Smooth muscle cell (in vitro differentiated cells): ENCODE measurements at regions not wholly inside any gene's neighbourhood (a gene's known extent, or its start where the extent isn't known, plus 50 kb on each side); places are given as distances from the start of the nearest gene placed in this dataset.
"Not testable (repeated sequence)": the region's sequence is repeated elsewhere in the genome, so short reads cannot be mapped to it uniquely, and the experiment has no call there.

Source experiments
- DNase-seq: peaks from one replicate; lab custom pipeline; 2025; ENCODE audit not compliant: unreplicated experiment; lab: John Stamatoyannopoulos, UW
- H2AFZ ChIP-seq: fragments of 200-600 bp; sonication (generic); 2 replicates; pipeline ENCODE4 v1.6.0; 2016; ENCODE audit warnings: antibody characterized with exemption, low read depth, mild to moderate bottlenecking
- H3F3A ChIP-seq: fragments of 200-600 bp; sonication (generic); 2 replicates; pipeline ENCODE4 v1.6.0; 2017; ENCODE audit warnings: antibody characterized with exemption, low read depth
- H3K27ac ChIP-seq: fragments of 200-600 bp; sonication (generic); 2 replicates; pipeline ENCODE4 v1.5.1; 2016; ENCODE audit warnings: low read depth, mild to moderate bottlenecking
- H3K27me3 ChIP-seq: fragments of 200-600 bp; sonication (generic); 2 replicates; pipeline ENCODE4 v1.6.1; 2016; ENCODE audit warnings: low read depth, mild to moderate bottlenecking
- H3K36me3 ChIP-seq: fragments of 200-600 bp; sonication (generic); 2 replicates; pipeline ENCODE4 v1.5.1; 2016; ENCODE audit warnings: low read depth
- H3K4me1 ChIP-seq: fragments of 200-600 bp; sonication (generic); 2 replicates; pipeline ENCODE4 v1.5.1; 2016; ENCODE audit warnings: low read depth
- H3K4me2 ChIP-seq: fragments of 200-600 bp; sonication (generic); 2 replicates; pipeline ENCODE4 v1.6.0; 2016; ENCODE audit warnings: mild to moderate bottlenecking
- H3K4me3 ChIP-seq: fragments of 200-600 bp; sonication (generic); 2 replicates; pipeline ENCODE4 v1.5.1; 2016; ENCODE audit warnings: mild to moderate bottlenecking
- H3K79me2 ChIP-seq: fragments of 200-600 bp; sonication (generic); 2 replicates; pipeline ENCODE4 v1.6.0; 2016; ENCODE audit warnings: low read depth, mild to moderate bottlenecking
- H3K9ac ChIP-seq: fragments of 200-600 bp; sonication (generic); 2 replicates; pipeline ENCODE4 v1.6.0; 2016; ENCODE audit warnings: low read depth
- H3K9me3 ChIP-seq: fragments of 200-600 bp; sonication (generic); replicated peaks from 2 replicates; pipeline ENCODE4 v1.5.1; 2016; ENCODE audit warnings: low read depth
- H4K20me1 ChIP-seq: fragments of 200-600 bp; sonication (generic); 2 replicates; pipeline ENCODE4 v1.6.0; 2016; ENCODE audit warnings: low read depth
- WGBS: methylation state at CpG from one replicate; pipeline ENCODE4 v1.1.7; 2016; ENCODE audit warnings: low lambda C conversion rate; 5-methylcytosine and 5-hydroxymethylcytosine counted together
- TF ChIP-seq, protein P1 (sequence below): fragments of 200-600 bp; sonication (generic); IDR thresholded peaks from 2 replicates; pipeline ENCODE4 v1.5.1; 2017; ENCODE audit warnings: borderline replicate concordance, mild to moderate bottlenecking, antibody characterized with exemption; ENCODE audit not compliant: insufficient read depth, poor library complexity, severe bottlenecking

DNA sequence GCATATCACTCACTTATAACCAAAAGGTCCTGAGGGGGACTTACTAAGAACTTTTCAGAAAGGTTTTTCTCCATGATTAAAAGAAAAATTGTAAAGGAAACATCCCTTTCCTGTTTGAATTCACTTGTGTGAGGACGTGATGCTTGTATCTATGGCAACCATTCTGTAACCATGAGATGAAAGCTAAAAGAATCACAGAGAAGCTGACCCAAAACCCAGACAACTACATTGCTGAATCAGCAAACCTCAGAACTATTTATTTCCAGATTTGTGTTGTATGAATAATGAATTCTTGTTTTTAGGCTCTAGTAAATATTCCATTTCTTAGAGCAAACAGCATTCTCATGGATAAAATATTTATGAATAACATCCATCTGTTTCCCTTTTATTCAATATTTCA lies 91.2 kb downstream of the RCHY1 start:
- Histone ChIP-seq H2AFZ (no peak overlapping the region), H3K79me2 (no peaks in the 10 kb centered on the region), H3K4me2 (no peak overlapping the region), H3K27me3 (no peaks in the 10 kb centered on the region), H3K27ac (no peak overlapping the region), H3K36me3 (no peaks in the 10 kb centered on the region), H4K20me1 (no peaks in the 10 kb centered on the region), H3F3A (no peaks in the 10 kb centered on the region), H3K9me3 (no peaks in the 10 kb centered on the region), H3K4me1 (no peaks in the 10 kb centered on the region), H3K9ac (no peak overlapping the region), H3K4me3 (no peak overlapping the region)
- TF ChIP-seq, protein P1, sequence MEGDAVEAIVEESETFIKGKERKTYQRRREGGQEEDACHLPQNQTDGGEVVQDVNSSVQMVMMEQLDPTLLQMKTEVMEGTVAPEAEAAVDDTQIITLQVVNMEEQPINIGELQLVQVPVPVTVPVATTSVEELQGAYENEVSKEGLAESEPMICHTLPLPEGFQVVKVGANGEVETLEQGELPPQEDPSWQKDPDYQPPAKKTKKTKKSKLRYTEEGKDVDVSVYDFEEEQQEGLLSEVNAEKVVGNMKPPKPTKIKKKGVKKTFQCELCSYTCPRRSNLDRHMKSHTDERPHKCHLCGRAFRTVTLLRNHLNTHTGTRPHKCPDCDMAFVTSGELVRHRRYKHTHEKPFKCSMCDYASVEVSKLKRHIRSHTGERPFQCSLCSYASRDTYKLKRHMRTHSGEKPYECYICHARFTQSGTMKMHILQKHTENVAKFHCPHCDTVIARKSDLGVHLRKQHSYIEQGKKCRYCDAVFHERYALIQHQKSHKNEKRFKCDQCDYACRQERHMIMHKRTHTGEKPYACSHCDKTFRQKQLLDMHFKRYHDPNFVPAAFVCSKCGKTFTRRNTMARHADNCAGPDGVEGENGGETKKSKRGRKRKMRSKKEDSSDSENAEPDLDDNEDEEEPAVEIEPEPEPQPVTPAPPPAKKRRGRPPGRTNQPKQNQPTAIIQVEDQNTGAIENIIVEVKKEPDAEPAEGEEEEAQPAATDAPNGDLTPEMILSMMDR = no peak
- 87% methylated on average over 1 of the region's 1 CpG for WGBS
- no peak for DNase-seq

GRCh38 chr4:75412746-75413145 lies 101.5 kb downstream of the RCHY1 start:
- no peaks in the 10 kb centered on the region for H3K79me2 ChIP-seq
- no peak overlapping the region for H3K9ac ChIP-seq
- H3K36me3 ChIP-seq = no peaks in the 10 kb centered on the region
- H3K4me1 ChIP-seq = no peaks in the 10 kb centered on the region
- no peak overlapping the region for H3K27ac ChIP-seq
- TF ChIP-seq, protein P1 = no peak
- no peaks in the 10 kb centered on the region for H3K9me3 ChIP-seq
- no peak overlapping the region for H2AFZ ChIP-seq
- no peaks in the 10 kb centered on the region for H3F3A ChIP-seq
- no peak overlapping the region for H3K4me2 ChIP-seq
- H3K4me3 ChIP-seq = no peak overlapping the region
- no peaks in the 10 kb centered on the region for H4K20me1 ChIP-seq
- WGBS = 88% methylated on average over 2 of the region's 2 CpGs
- H3K27me3 ChIP-seq = no peaks in the 10 kb centered on the region
- no peak for DNase-seq

DNA sequence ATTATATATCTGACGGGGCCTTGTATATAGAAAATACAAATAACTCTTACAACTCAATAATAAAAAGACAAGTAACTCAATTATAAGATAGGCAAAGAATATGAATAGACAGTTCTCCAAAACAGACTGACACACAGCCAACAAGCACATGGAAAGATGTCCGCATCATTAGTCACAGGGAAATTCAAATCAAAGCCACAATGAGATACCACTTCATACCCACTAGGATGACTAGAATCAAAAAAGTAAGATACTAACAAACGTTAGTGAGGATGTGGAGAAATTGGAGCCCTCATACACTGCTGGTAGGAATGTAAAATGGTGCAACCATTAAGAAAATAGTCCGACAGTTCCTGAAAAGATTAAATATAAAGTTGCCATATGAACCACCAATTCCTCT lies 115.7 kb downstream of the RCHY1 start:
- H3K9ac ChIP-seq = no peak overlapping the region
- no peaks in the 10 kb centered on the region for H3K9me3 ChIP-seq
- no peak overlapping the region for H3K4me2 ChIP-seq
- H3K36me3 ChIP-seq = no peaks in the 10 kb centered on the region
- H3K27ac ChIP-seq = no peak overlapping the region
- no peaks in the 10 kb centered on the region for H3K27me3 ChIP-seq
- no peaks in the 10 kb centered on the region for H3F3A ChIP-seq
- H3K79me2 ChIP-seq = no peaks in the 10 kb centered on the region
- TF ChIP-seq, protein P1 = no peak
- H3K4me3 ChIP-seq = no peak overlapping the region
- no peaks in the 10 kb centered on the region for H3K4me1 ChIP-seq
- WGBS = 88% methylated on average over 4 of the region's 4 CpGs
- no peaks in the 10 kb centered on the region for H4K20me1 ChIP-seq
- H2AFZ ChIP-seq = no peak overlapping the region
- DNase-seq = no peak

- Histone ChIP-seq H3K36me3 (no peaks in the 10 kb centered on the region), H3K79me2 (no peaks in the 10 kb centered on the region), H3K9me3 (no peaks in the 10 kb centered on the region), H3K4me3 (no peak overlapping the region), H3K9ac (no peak overlapping the region), H2AFZ (no peak overlapping the region), H3K27ac (no peak overlapping the region), H3K4me2 (no peak overlapping the region), H3K27me3 (no peaks in the 10 kb centered on the region), H4K20me1 (no peaks in the 10 kb centered on the region), H3K4me1 (no peaks in the 10 kb centered on the region), H3F3A (no peaks in the 10 kb centered on the region)
- TF ChIP-seq, protein P1 = no peak
- DNase-seq = no peak
- WGBS = 78% methylated on average over 1 of the region's 1 CpG
These were observed 122.6 kb downstream of the RCHY1 start for GRCh38 chr4:75391489-75392166.

GRCh38 chr4:75386426-75386825 lies 127.8 kb downstream of the RCHY1 start:
- H3K36me3 ChIP-seq, H3K9me3 ChIP-seq, H3K4me2 ChIP-seq, H3K79me2 ChIP-seq, DNase-seq, H3K4me3 ChIP-seq, H3K27me3 ChIP-seq, H3K9ac ChIP-seq, H2AFZ ChIP-seq, H3K4me1 ChIP-seq, H4K20me1 ChIP-seq, H3K27ac ChIP-seq, H3F3A ChIP-seq: not testable (repeated sequence)
- WGBS = 89% methylated on average over 12 of the region's 12 CpGs
